Esophagus muscularis mucosa (tissue), 4 donors: ENCODE measurements at regions not wholly inside any gene's neighbourhood (a gene's known extent, or its start where the extent isn't known, plus 50 kb on each side); places are given as distances from the start of the nearest gene placed in this dataset.

Experiments used
- DNase-seq: peaks from one replicate; pipeline ENCODE4 v3.0.0-alpha.2; 2017; ENCODE audit errors: extremely low spot score
- H3K27ac ChIP-seq, 4 donors: fragments of 200-600 bp; sonication (generic); replicated peaks in 1 of 4; 1 replicate in 3 of 4; 2 replicates in 1 of 4; pipeline ENCODE4 v1.5.1; 2016 to 2019; ENCODE audit warnings: mild to moderate bottlenecking in 1 of 4
- H3K27me3 ChIP-seq, 4 donors: fragments of 200-600 bp; sonication (generic); one replicate each; pipeline versions ENCODE4 v1.5.1 to v1.6.0; 2016 to 2019
- H3K36me3 ChIP-seq, 4 donors: fragments of 200-600 bp; sonication (generic); one replicate each; pipeline ENCODE4 v1.5.1; 2016 to 2019
- H3K4me1 ChIP-seq, 4 donors: fragments of 200-600 bp; sonication (generic); one replicate each; pipeline ENCODE4 v1.5.1; 2016 to 2019
- H3K4me3 ChIP-seq, 4 donors: fragments of 200-600 bp; sonication (generic); 1 replicate in 2 of 4; 2 replicates in 2 of 4; pipeline ENCODE4 v1.5.1; 2016 to 2019; ENCODE audit warnings: mild to moderate bottlenecking in 4 of 4, moderate library complexity in 1 of 4
- H3K9me3 ChIP-seq, 4 donors: fragments of 200-600 bp; sonication (generic); 1 replicate in 3 of 4; 2 replicates in 1 of 4; pipeline ENCODE4 v1.5.1; 2016 to 2019
- EP300 ChIP-seq: sonication (generic); formaldehyde crosslinking; IDR thresholded peaks from one replicate; pipeline ENCODE4 v1.6.1; 2017; ENCODE audit warnings: antibody characterized with exemption
- POLR2A ChIP-seq: fragments of 450-650 bp; IDR thresholded peaks from one replicate; pipeline ENCODE4 v1.6.1; 2017; ENCODE audit warnings: antibody characterized with exemption, moderate library complexity, mild to moderate bottlenecking, low read depth
- POLR2AphosphoS5 ChIP-seq, 2 donors: sonication (generic); formaldehyde crosslinking; IDR thresholded peaks; one replicate each; pipeline ENCODE4 v1.6.1; 2017; ENCODE audit warnings: antibody characterized with exemption in 2 of 2
- WGBS: methylation state at CpG from one replicate; pipeline ENCODE4 v1.1.5; 2018; 5-methylcytosine and 5-hydroxymethylcytosine counted together
- intact Hi-C: fragments of 100-400 bp; cut with DNase I; formaldehyde crosslinking; loops from one replicate; pipeline ENCODE4 v1.15.1; 2023
- TF ChIP-seq, protein P1 (sequence below), 3 experiments: fragments of 200-600 bp in 2 of 3; fragments of 450-650 bp in 1 of 3; sonication (generic) in 2 of 3; IDR thresholded peaks; one replicate each; pipeline ENCODE4 v1.5.1; 2017 to 2019; ENCODE audit warnings: antibody characterized with exemption in 3 of 3, mild to moderate bottlenecking in 2 of 3, moderate library complexity in 1 of 3

DNA sequence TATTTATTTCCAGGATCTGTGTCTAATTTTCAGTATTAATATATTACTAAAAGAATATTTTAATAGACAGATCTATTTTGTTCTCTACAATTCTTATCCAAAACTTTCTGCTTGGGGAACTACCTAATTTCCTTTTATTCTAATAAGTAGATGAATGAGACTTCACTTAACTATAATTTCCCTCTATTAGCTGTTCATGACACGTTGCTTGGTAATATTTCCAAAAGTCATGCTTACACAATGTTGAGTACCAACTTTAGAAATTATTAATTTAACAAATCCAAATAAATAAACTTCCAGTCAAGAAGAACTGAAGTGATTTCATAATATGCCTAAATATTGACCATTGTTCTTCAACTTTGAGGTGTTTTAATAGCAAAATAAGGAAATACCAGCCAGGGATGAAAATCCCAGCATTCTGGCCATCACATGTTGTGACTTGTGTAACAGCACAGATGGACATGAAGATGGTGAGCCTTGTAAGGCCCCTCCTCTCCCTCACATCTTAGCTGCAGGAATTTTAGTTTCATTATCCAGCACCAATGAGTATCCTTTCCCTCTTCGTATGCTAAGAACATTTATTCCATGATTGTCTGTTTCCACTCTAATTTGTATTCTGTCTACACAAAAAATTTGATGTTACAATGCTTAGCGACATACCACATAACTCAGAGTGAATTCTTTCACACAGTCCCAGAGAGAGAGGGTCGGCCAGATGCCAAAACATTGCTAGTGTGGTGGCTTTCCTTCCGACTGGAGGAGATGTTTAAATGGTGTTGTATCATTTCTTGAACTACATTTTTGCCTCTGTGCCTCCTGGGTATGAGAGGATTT is 137.5 kb downstream of the FOXA2 start:
- Histone ChIP-seq H3K27me3 (no peaks in the 10 kb centered on the region), H3K27ac (no peak overlapping the region), H3K4me1 (peaks cover 0 to 17% (median 8%) of the 10 kb centered on the region in 4 donors), H3K36me3 (no peaks in the 10 kb centered on the region), H3K9me3 (no peaks in the 10 kb centered on the region), H3K4me3 (no peak overlapping the region)
- no peak for DNase-seq
- TF ChIP-seq POLR2A: no peak
- WGBS: 41% methylated on average over 5 of the region's 5 CpGs
- intact Hi-C loops: no loop called here

DNA sequence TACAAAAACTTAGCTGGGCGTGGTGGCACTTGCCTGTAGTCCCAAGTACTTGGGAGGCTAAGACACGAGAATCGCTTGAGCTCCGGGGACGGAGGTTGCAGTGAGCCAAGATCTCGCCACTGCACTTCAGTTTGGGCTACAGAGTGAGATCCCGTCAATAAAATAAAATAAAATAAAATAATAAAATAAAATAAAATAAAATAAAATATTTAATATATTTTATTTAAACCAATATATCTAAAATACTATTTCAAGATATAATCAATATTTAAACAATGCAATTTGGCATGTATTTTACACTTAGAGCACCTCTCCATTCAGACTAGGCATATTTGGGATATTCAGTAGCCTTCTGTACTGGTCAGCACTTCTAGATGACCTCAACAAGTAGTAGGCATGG is 142.1 kb downstream of the FOXA2 start:
- H3K4me1 ChIP-seq: peaks cover 0 to 6% (median 0%) of the 10 kb centered on the region in 4 donors
- TF ChIP-seq POLR2AphosphoS5 (IDR thresholded peaks at IDR 0.05) (no peak), POLR2A (no peak), EP300 (no peak)
- TF ChIP-seq, protein P1, sequence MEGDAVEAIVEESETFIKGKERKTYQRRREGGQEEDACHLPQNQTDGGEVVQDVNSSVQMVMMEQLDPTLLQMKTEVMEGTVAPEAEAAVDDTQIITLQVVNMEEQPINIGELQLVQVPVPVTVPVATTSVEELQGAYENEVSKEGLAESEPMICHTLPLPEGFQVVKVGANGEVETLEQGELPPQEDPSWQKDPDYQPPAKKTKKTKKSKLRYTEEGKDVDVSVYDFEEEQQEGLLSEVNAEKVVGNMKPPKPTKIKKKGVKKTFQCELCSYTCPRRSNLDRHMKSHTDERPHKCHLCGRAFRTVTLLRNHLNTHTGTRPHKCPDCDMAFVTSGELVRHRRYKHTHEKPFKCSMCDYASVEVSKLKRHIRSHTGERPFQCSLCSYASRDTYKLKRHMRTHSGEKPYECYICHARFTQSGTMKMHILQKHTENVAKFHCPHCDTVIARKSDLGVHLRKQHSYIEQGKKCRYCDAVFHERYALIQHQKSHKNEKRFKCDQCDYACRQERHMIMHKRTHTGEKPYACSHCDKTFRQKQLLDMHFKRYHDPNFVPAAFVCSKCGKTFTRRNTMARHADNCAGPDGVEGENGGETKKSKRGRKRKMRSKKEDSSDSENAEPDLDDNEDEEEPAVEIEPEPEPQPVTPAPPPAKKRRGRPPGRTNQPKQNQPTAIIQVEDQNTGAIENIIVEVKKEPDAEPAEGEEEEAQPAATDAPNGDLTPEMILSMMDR (IDR thresholded peaks at IDR 0.05): no peak
- no peak overlapping the region for H3K4me3 ChIP-seq
- no peaks in the 10 kb centered on the region for H3K9me3 ChIP-seq
- intact Hi-C loops: no loop called here
- no peaks in the 10 kb centered on the region for H3K36me3 ChIP-seq
- 91% methylated on average over 7 of the region's 7 CpGs for WGBS
- DNase-seq: no peak
- H3K27me3 ChIP-seq: no peaks in the 10 kb centered on the region
- no peak overlapping the region for H3K27ac ChIP-seq

DNA sequence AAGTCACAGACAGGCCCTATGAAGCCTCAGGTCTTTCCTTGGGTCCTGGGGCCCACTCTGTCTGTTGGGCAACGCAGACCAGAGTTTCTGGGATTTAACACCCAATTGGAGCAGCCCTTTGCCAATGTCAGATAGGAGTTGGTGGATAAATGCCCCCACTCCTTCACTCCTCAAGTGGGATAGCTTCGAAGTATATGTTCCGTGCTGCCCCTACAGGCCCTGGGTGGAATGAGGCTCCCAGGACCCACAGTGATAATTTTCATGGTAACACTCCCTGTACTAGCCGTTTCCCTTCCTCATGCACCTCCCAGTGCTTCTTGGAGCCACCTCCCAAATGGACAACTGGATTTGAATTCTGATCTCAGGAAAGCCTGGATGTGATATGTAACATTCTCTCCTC is 145.4 kb downstream of the FOXA2 start:
- H3K27me3 ChIP-seq: peaks cover 0 to 7% (median 0%) of the 10 kb centered on the region in 4 donors
- H3K36me3 ChIP-seq: no peaks in the 10 kb centered on the region
- H3K4me3 ChIP-seq: no peak overlapping the region
- peaks cover 0 to 8% (median 0%) of the 10 kb centered on the region in 4 donors for H3K9me3 ChIP-seq
- TF ChIP-seq POLR2A (no peak), EP300 (no peak), POLR2AphosphoS5 (IDR thresholded peaks at IDR 0.05) (no peak)
- TF ChIP-seq, protein P1 (IDR thresholded peaks at IDR 0.05): no peak
- intact Hi-C loops: no loop called here
- no peak overlapping the region for H3K27ac ChIP-seq
- WGBS: 79% methylated on average over 4 of the region's 4 CpGs
- DNase-seq: no peak
- no peaks in the 10 kb centered on the region for H3K4me1 ChIP-seq

DNA sequence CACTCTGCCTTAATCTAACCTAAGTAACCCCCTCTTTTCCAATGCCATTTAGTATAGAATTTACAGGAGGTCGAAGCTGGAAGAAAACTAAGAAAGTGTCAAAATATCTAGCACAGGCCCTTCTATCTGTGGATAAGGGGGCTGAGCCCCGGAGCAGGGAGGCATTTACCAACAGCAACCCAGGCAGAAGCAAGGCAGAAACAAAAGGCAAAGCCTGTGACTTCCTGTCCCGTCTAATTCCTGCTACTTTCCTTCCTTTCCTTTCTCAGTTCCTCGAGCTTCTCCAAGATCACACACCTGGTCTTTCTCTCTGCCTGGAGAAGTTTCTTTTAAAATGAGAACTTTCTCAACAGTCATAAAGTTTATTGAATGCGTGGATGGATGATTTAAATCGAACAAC is 146.0 kb downstream of the FOXA2 start:
- Histone ChIP-seq H3K36me3 (no peaks in the 10 kb centered on the region), H3K27me3 (peaks cover 0 to 7% (median 0%) of the 10 kb centered on the region in 4 donors), H3K9me3 (peaks cover 0 to 9% (median 0%) of the 10 kb centered on the region in 4 donors), H3K4me1 (no peaks in the 10 kb centered on the region), H3K4me3 (no peak overlapping the region), H3K27ac (no peak overlapping the region)
- WGBS: 59% methylated on average over 6 of the region's 6 CpGs
- TF ChIP-seq EP300 (no peak), POLR2A (no peak), POLR2AphosphoS5 (IDR thresholded peaks at IDR 0.05) (no peak)
- TF ChIP-seq, protein P1 (IDR thresholded peaks at IDR 0.05): no peak
- DNase-seq: no peak
- intact Hi-C loops: no loop called here

DNA sequence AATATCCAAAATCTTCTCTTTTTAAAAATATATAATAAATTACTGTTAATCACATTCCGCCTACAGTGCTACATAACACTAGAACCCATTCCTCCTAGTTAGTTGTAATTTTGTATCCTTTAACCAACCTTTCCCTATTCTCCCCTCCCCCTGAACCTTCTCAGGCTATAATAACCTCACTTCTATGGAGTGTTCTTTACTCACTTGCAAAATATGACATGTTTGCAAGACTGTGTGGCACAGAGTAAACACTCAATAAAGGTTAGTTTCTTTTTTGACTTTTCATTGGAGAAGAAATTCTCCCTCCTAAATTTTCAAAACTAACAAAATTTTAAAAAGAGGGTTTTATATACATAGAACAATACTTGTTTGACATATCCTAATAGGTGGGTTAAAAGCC is 147.0 kb downstream of the FOXA2 start:
- H3K27ac ChIP-seq: no peak overlapping the region
- 94% methylated on average over 1 of the region's 1 CpG for WGBS
- H3K27me3 ChIP-seq: peaks cover 0 to 7% (median 0%) of the 10 kb centered on the region in 4 donors
- intact Hi-C loops: no loop called here
- no peaks in the 10 kb centered on the region for H3K36me3 ChIP-seq
- H3K4me3 ChIP-seq: no peak overlapping the region
- no peaks in the 10 kb centered on the region for H3K4me1 ChIP-seq
- H3K9me3 ChIP-seq: peaks cover 0 to 9% (median 0%) of the 10 kb centered on the region in 4 donors
- DNase-seq: no peak
- no peak for TF ChIP-seq POLR2AphosphoS5 (IDR thresholded peaks at IDR 0.05)
- no peak for TF ChIP-seq EP300
- no peak for TF ChIP-seq POLR2A
- TF ChIP-seq, protein P1 (IDR thresholded peaks at IDR 0.05): no peak
